Activated CD4-positive, alpha-beta T cell treated with anti-CD3 and anti-CD28 coated beads, Interleukin-2, amount 50 U/mL, for 4 hours (primary cell): ENCODE measurements at regions not wholly inside any gene's neighbourhood (a gene's known extent, or its start where the extent isn't known, plus 50 kb on each side); places are given as distances from the start of the nearest gene placed in this dataset.
"Not testable (repeated sequence)": the region's sequence is repeated elsewhere in the genome, so short reads cannot be mapped to it uniquely, and the experiment has no call there.

Source experiments
- DNase-seq, 2 experiments: peaks; one replicate each; pipeline ENCODE4 v3.0.0-alpha.2; 2020

DNA sequence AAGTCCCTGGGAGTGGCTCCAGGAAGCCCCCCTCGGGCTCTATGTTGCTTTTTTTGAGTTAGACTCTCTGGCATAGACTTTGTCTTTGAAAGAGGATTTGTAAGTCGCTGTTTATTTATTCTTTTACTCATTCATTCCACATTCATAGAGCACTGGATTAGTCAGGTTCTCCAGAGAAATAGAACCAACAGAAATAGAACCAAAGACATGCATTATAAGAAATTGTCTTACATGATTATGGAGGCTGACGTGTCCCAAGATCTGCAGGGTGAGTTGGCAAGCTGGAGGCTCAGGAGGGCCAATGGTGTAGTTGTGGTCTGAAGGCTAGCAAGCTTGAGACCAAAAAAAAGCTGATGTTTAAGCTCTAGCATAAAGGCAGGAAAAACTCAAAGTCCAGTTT is 98.3 kb upstream of the CHD6 start:
- DNase-seq: no peak

DNA sequence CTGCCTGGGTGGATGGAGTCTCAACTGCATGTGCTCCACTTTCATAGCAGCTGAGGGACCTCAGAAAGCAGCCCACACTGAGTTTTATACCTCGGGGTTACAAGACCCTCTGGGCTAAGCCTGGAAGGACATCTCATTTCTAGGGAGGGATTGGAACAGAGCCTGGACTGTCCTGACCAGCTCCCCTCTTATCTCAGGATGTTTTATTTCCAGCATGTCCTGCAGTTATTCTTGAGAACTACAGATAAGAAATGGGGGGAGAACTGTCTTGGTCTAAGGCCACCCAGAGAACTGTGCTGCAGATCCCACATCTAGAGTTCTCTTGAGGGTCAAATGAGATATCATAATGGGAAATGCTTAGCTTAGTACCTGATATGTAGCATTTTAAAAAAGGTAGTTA is 97.3 kb upstream of the CHD6 start:
- DNase-seq: no peak

DNA sequence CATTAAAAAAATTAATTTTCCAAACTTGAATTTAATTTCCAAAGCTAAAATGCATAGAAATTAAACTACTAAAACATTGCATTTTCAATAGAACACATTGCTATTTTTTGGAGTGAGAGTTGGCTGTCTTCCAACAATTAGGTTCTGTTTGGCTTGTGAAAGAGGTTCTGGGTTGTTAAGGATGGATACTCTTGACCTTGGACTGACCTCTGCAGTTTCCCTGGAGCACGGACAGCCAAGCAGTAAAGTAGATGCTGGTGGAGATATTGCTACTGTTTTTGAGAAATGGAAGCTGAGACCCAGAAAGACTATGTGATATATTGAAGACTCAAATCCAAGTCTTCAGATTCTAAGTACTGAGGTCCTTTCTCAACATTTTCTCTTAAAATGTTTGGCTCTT is 95.9 kb upstream of the CHD6 start:
- DNase-seq: no peak

DNA sequence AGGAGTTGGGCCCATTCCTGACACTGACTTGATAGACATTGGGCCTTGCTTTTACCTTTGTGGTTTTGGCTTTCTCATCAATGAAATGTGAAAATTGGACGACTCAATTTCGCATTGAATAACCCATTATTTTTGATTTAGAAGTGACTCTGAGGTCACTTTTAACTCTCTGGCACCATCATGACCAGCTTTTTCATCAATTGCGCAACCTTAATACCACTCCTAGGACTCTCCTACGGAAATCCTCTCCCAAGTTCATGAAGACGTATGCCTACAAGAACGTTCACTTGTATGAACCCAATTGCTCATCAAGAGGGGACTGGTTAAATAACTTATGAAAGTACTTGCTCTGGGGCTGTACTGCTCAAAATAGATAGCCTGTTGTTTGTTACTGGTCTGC is 86.7 kb upstream of the CHD6 start:
- DNase-seq: no peak

DNA sequence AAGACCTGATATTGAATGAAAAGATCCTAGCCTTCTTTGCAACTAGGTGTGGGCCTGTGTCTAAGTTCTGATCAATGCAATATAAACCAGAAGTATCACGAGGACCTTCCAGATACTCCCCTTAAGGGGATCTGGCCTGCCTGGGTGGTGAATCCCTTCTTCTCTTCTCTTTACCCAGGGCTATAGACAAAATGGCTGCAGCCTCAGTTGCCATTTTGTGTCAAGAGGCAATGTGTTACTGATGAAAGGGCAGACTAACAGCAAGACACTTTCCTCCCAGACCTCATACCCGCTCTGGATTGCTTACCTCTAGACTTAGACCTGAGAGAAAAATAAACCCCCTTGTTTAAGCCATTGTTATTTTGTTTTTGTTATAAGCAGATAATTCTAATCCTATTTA is 84.5 kb upstream of the CHD6 start:
- no peak for DNase-seq

DNA sequence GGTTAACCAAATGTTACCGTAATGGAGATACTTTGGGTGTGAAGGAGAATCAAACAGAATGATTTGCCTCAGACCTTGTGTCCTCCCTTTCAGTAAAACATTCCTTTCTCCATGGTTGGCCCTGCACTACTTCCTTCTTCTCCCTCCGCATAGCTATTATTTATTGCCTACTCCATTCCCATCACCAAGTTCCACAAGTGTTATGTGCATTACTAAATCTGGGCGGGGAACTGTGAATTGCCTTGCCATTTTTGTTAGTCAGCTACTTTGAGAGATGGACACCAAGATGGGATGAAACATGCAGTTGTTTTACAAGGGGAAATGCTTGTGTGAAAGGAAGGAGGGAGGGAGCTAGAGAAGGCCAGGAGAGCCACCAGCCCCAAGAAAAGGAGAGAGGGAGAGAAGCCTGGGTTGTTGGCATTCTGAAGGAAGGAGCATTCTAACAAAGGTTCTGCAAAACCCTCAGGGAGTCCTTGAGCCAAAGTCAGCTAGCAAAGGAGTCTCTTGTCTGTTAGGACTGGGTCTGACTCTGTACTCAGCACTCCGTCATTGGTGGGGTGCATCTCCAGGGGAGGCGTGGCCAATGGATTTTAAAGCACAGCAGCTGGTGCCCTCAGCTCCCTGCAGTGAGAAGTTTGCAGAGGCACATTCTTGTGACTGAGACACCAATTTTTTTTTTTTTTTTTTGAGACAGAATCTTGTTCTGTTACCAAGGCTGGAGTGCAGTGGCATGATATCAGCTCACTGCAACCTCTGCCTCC is 83.6 kb upstream of the CHD6 start:
- no peak for DNase-seq

DNA sequence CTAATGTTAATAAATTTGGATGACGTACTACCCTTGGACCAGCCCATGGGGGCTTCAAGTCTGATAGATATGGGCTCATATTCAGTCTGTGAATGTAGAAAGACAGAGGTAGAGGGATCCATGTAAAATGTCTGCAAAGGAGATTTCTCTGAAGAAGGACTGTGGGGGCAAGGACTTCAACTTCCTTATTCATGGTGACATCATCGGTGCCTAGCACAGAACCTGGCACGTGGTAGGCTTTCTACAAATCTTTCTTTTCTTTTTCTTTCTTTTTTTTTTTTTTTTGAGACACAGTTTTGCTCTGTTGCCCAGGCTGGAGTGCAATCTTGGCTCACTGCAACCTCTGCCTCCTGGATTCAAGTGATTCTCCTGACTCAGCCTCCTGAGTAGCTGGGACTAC is 81.5 kb upstream of the CHD6 start:
- not testable (repeated sequence) for DNase-seq

DNA sequence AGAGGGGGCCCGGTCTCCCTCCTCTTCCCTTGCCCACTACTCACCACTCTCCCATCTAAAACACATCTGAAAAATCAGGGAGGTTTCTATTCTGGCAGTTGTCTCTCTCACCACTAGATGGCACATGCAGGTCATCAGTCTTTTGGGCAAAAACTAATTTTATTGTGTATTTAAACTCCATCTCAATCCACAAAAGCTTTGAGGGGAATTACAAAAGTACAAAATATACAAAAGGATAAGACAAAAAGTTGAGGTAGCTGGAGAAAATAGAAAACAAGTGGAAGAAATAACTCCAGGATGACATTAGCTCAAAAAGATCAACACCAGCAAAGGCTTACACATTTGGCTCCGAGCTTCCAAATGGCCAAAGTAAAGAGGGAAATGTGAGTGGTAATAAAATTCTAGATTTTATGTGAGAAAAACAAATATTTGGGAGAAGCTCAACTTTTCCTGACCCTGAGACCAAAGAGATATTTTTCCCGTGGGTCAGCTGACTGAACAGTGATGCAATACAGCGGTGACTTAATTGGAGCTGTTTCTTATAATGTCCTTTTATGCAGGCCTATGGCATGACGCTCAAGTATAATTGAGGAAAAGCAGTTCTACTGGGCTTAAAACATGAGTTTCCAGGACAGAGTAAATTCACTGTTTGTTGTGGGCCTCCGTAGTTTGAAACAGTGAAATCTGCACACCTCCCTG is 79.8 kb upstream of the CHD6 start:
- no peak for DNase-seq

DNA sequence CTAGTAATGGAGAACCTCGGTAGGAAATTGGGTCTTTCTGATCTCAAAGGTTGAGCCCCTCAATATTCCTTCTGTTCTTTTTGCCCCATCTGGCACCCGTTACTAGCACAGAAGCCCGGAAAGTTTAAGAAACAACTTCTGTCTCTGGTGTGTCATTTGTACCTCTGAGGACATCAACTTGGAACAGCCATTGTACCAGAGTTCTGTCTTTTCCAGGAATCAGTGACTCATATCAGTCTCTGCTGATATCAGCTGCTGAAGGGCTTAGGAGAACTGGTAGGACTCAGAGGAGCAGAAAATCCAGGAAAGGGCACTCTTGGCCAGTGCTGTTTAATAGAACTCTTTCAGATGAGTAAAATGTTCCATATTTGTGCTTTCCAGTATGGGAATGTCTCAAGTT is 78.3 kb upstream of the CHD6 start:
- no peak for DNase-seq

DNA sequence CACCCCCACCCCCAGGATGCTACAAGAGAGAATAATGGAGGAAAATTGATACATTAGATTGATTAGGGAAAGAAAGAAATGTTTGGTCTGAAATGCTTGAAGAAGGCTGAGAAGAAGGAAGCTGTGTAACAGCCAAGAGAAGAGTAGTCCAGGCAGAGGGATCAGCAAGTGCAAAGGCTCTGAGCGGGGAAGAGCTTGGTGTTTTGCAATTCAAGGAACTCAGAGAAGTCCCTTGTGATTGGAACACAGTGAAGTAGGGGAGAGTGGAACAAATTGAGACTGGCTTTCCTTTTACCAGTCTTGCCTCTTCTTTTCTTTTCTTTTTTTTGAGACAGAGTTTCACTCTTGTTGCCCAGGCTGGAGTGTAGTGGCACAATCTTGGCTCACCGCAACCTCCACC is 76.6 kb upstream of the CHD6 start:
- no peak for DNase-seq

DNA sequence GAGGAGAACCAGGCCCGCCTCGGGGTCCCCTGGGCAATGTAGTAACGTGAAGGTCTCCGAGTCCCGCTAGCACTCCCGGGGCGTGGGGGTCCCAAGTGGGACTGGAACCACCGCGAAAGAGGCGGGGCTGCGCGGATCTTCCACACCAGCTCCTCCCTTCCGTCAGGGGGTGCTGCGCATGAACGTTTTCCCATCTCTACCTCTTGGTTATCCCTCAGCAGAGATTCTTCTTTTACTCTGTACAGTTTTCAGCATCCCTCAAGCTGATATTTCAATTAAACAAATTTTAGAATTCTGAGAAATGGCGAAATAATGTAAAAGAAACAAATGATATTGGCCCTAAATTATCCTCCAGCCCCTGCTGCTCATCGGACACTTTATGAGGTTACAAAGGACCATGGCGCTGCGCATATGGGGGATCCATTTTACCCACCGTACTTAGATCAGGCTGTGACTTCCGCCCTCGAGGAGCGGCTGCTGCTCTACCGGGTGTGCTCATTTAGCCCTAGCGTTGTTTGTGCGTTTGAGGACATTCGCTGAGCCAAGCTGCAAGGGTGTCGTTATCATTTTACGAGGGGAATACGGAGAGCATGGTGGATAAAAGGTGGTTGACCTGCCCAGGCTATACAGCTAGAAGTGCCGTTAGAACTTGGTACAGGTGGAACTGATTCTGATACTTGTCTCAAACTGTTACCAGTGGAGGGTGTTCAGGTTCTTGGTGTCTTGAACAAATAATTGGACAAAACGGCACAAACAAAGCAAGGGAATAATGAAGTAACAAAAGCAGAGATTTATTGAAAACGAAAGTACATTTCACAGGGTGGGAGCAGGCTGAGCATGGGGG is 75.2 kb upstream of the CHD6 start:
- DNase-seq: peak; percentile 70 to 75

DNA sequence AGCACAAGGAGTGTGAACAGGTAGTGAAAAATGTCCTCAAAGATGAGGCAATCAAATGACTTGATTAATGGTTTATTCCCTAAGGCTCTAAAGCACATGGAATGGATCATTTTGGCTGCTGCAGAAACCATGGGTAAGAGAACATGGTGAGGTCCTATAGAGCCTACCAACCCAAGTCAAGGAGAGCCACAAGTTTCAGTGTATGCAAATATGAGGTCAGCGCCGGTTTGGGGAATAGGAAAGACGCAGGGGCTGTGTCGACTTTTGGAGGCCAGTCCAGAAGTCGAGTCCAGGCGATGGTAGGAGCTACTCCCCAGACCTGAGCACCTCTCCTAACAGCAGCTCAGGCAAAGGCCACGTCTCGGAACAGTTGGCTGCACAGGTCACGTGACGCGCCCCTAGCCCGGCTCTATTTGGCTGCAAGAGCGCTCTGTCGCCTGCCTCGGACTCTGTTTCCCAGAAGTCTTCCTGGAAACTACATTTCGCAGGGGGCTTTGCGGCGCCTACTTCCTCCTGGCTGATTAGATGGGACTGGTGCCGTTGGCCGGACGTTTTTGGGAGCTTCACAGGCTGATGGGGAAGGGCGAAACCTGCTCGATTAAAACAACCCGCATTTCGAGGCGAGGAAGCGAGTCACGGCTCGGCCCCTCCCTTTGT is 74.4 kb upstream of the CHD6 start:
- DNase-seq: peak; percentile 52 to 60

DNA sequence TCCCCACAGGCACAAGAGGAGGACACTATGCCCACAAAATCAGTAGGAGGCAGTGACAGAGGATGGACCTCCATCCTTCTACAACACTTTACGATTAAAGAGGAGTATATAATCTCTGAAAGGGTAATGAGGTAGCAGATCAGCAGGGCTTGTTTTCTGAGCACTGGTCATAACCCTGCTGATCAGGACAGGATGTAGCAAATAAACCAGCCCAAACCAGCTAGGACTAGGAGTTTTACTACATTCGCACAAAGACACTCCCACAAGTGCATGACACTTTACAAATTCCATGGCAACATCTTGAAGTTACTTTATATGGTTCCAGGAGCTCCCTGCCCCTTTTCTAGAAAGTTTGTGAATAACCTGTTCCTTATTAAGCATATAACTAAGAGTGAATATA is 73.3 kb upstream of the CHD6 start:
- DNase-seq: no peak

DNA sequence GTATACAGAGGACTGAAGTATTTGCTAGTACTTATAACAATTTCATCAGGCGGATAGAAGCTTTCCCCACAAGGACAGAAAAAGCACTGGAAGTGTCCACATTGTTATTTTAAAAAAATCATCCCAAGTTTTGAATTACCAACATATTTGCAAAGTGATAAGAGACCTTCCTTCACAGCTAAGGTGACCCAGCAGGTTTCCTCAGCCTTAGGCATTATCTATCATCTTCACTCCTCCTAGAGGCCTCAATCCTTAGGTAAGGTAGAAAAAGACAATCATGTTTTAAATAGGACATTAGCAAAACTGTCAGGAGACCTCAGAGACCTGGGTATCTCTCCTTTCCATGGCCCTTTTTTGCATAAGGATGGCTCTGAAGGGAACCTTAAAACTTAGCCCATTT is 72.5 kb upstream of the CHD6 start:
- no peak for DNase-seq

DNA sequence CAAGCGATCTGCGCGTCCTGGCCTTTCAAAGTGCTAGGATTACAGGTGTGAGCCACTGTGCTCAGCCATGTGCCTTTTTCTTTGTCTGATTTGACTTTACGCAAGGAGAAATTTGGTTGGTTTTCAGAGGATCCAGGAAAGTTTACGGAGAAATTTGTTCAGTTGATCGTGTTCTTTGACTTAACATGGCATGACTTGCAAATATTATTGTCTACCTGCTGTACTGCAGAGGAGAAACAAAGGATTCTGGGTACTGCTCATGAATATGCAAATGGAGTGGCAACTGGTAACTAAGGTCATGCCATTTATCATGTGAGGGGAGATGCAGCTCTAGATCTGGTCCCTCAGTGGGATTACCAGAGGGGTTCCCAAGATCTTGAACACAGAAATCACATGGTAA is 68.8 kb upstream of the CHD6 start:
- DNase-seq: no peak

DNA sequence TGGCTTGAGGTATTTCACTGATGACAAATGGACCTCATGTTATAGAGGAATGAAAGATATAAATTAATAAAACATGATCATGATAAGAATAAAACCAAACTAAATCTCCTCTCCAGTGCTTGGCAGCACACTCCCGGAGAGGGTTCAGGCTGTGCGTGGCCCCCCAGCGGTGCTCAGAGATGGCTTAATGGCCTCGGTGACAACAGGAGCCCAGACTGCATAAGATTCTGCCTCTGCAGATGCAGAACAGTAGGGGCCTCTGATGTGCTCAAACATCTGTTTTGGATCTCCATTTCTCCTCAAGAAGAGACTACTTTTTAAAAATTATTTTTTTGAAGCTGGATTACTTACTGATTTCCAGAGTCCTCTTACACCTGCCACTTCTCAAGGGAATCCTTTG is 67.0 kb upstream of the CHD6 start:
- not testable (repeated sequence) for DNase-seq

DNA sequence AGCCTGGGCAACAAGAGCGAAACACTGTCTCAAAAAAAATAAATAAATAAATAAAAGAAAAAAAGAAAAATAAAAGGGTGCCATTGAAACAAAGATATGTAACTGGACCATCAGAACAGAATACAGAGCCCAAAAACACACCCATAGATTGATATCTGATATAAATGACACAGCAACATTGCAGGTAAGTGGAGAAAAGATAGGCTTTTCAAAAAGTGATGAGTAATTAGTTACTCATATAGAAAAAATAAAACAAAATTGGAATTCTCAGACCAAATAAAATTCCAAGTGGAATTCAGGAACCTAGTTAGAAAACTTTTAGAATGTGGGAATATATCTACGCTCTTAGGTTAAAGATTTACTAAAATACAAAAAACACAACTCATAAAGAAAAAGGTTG is 60.6 kb upstream of the CHD6 start:
- DNase-seq: no peak

DNA sequence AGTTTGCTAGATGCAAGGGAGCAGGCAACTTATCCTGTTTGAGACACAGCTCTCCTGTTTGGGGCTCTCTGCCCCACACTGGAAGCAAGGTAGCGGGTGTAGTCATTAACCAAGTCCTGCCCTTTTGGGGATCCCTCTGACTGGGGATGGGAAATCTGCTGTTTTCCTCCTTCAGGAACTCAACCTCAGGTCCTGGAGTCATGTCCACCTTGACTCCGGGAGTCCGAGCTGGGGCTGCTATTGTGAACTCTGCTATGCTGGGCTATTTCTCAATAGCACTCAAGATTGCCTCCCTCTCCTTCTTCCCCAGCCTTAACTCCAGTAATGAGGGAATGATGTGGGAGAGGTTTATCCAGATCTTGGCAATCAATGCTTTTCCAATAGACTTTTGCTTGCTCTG is 54.1 kb upstream of the CHD6 start:
- DNase-seq: no peak

DNA sequence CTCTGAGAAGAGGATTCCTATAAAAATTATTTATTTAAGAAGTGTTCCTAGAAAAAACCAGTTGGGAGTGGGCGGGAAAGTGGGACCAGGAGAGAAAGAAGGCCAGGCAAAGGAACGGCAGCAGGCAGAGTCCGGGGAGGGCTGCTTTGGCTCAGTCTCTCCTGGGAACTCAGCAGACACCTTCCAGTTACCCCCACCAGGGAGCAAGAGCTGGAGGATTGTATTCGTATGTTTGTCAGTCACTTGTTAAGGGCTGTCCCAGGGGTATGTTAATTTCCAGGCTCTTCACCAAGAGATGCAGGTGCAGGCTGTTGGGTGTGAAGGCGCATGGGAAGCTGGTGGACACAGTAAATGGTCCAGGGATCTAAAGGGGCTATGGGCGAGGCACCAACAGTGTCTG is 53.0 kb upstream of the CHD6 start:
- no peak for DNase-seq

DNA sequence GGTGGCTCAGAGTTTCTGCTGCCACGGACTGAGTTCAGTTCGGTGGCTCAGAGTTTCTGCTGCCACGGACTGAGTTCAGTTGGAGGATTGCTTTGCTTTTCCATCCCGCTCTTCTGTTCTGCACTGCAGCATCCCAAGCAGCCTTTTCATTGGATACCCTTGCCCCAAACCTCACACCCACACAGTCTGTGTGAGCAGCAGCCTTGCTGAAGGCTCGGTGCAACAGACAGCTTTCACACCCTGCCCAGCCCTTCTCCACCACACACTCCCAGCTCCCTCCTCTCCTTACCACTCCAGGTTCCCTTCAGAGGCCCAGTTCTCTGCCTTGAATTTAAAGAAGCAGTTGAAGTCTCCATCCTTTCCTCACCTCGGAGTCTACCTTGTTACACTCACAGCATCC is 52.5 kb upstream of the CHD6 start:
- DNase-seq: no peak

DNA sequence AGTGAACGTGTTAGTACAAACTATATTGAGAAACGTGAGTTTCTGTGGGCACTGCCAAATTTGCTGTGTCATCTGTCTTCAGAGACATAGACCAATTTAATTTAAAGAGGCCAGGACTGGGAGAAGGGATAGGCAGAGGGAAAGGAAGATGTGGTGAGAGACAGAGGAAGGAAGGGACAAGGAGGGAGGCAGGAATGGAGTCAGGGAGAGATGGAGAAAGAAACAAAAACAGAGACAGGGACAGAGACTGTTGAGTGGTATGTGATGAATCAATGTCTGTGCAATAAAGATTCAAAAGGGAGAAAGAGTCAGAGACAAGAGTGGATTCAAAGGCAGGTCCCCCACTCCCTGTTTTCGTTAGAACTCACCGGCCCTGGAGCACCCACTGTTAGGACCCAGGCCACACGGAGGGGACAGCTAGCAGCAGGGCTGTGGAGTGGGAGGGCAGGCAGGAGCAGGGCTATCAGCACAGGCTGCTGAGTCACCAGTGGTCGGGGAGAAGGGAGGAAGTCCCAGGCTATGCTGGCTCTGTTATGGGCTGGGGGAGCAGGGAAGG is 51.6 kb upstream of the CHD6 start:
- DNase-seq: no peak

DNA sequence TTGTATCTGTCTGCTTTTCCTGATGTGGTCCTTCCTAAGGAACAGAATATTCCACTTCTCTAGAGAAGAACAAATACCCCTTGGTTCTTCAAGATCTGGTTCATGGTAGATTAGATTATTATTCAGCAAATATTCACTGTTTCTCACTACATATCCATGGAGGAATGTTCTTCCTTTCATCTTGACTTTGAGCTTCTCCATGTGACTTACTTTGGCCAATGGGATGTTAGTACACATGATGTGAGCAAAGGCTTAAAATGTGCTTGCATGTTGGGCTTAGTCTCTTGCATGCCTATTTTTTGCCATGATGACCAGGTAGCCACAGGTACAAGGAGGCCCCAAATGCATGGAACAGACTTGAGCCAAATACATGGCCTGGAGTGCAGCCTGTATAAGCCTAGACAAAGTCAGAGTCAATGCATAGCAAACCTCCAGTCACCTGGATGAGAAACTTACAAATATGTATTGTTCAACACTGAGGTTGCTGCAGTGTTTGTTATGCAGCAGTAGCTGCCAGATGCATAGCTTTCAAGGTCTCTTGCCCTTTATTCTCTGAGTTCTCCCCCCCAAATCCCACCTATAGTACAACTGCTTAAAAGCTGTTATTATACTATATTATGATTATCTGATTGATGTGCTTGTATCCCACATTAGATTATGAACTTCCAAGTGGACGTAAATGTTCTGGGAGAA is 50.0 kb upstream of the CHD6 start:
- no peak for DNase-seq
